T-helper 1 cell treated with Interleukin-12 subunit alpha and Interleukin-12 subunit beta and Interleukin-4 antibody, amounts not matched to agents 30 μg/mL and 1 μg/mL, for 36 hours (primary cell): ENCODE measurements at regions not wholly inside any gene's neighbourhood (a gene's known extent, or its start where the extent isn't known, plus 50 kb on each side); places are given as distances from the start of the nearest gene placed in this dataset.
"Not testable (repeated sequence)": the region's sequence is repeated elsewhere in the genome, so short reads cannot be mapped to it uniquely, and the experiment has no call there.

Experiments used
- H3K27ac Mint-ChIP-seq: one replicate; pipeline ENCODE4 v1.8.0; 2021; ENCODE audit warnings: mild to moderate bottlenecking, mixed read lengths
- H3K27me3 Mint-ChIP-seq: one replicate; pipeline ENCODE4 v1.8.0; 2021; ENCODE audit warnings: low read depth, mixed read lengths
- H3K36me3 Mint-ChIP-seq: one replicate; pipeline ENCODE4 v1.8.0; 2021; ENCODE audit warnings: low read depth, mixed read lengths
- H3K4me1 Mint-ChIP-seq: one replicate; pipeline ENCODE4 v1.8.0; 2021; ENCODE audit warnings: low read depth, mixed read lengths
- H3K4me3 Mint-ChIP-seq: one replicate; pipeline ENCODE4 v1.8.0; 2021; ENCODE audit warnings: mild to moderate bottlenecking, moderate library complexity, mixed read lengths
- H3K9me3 Mint-ChIP-seq: one replicate; pipeline ENCODE4 v1.8.0; 2021; ENCODE audit warnings: mixed read lengths

GRCh38 chr7:68067845-68068244 lies 1071.2 kb downstream of the TYW1 start:
- Mint-ChIP-seq H3K4me1 (no peaks in the 10 kb centered on the region), H3K4me3 (no peak overlapping the region), H3K36me3 (no peaks in the 10 kb centered on the region), H3K27ac (no peak overlapping the region), H3K9me3 (peaks cover 19% of the 10 kb centered on the region), H3K27me3 (no peaks in the 10 kb centered on the region)

- Mint-ChIP-seq H3K36me3 (no peaks in the 10 kb centered on the region), H3K4me1 (no peaks in the 10 kb centered on the region)
Measured at GRCh38 chr7:68070992-68071391, 1074.4 kb downstream of the TYW1 start.

GRCh38 chr7:68073701-68074100 lies 1077.1 kb downstream of the TYW1 start:
- Mint-ChIP-seq H3K27me3 (no peaks in the 10 kb centered on the region), H3K27ac (no peak overlapping the region), H3K4me1 (no peaks in the 10 kb centered on the region), H3K4me3 (no peak overlapping the region), H3K36me3 (no peaks in the 10 kb centered on the region), H3K9me3 (peaks cover 32% of the 10 kb centered on the region)

More at GRCh38 chr7:68070992-68071391, 1074.4 kb downstream of the TYW1 start:
- Mint-ChIP-seq H3K9me3 (peaks cover 21% of the 10 kb centered on the region), H3K27ac (no peak overlapping the region), H3K27me3 (no peaks in the 10 kb centered on the region), H3K4me3 (no peak overlapping the region)

GRCh38 chr7:68074242-68074641 lies 1077.6 kb downstream of the TYW1 start:
- no peaks in the 10 kb centered on the region for H3K36me3 Mint-ChIP-seq
- no peaks in the 10 kb centered on the region for H3K4me1 Mint-ChIP-seq

GRCh38 chr7:68078157-68078710 lies 1081.6 kb downstream of the TYW1 start:
- no peaks in the 10 kb centered on the region for H3K27me3 Mint-ChIP-seq
- H3K4me3 Mint-ChIP-seq = no peak overlapping the region
- no peak overlapping the region for H3K27ac Mint-ChIP-seq
- no peaks in the 10 kb centered on the region for H3K4me1 Mint-ChIP-seq
- no peaks in the 10 kb centered on the region for H3K36me3 Mint-ChIP-seq
- H3K9me3 Mint-ChIP-seq = peaks cover 41% of the 10 kb centered on the region

More at GRCh38 chr7:68074242-68074641, 1077.6 kb downstream of the TYW1 start:
- H3K4me3 Mint-ChIP-seq = no peak overlapping the region
- no peak overlapping the region for H3K27ac Mint-ChIP-seq
- no peaks in the 10 kb centered on the region for H3K27me3 Mint-ChIP-seq
- H3K9me3 Mint-ChIP-seq = peaks cover 32% of the 10 kb centered on the region

- not testable (repeated sequence) for H3K4me3 Mint-ChIP-seq, H3K27ac Mint-ChIP-seq, H3K4me1 Mint-ChIP-seq, H3K27me3 Mint-ChIP-seq, H3K36me3 Mint-ChIP-seq
- peaks cover 50% of the 10 kb centered on the region for H3K9me3 Mint-ChIP-seq
Measured at GRCh38 chr7:68082066-68082960, 1085.7 kb downstream of the TYW1 start.

GRCh38 chr7:68082961-68083657 lies 1086.5 kb downstream of the TYW1 start:
- not testable (repeated sequence) for H3K36me3 Mint-ChIP-seq, H3K4me1 Mint-ChIP-seq, H3K4me3 Mint-ChIP-seq, H3K27ac Mint-ChIP-seq, H3K27me3 Mint-ChIP-seq
- H3K9me3 Mint-ChIP-seq = peaks cover 46% of the 10 kb centered on the region

GRCh38 chr7:68087401-68087800 lies 1090.8 kb downstream of the TYW1 start:
- Mint-ChIP-seq H3K36me3 (no peaks in the 10 kb centered on the region), H3K9me3 (peaks cover 42% of the 10 kb centered on the region), H3K4me1 (no peaks in the 10 kb centered on the region), H3K27ac (no peak overlapping the region), H3K27me3 (no peaks in the 10 kb centered on the region), H3K4me3 (no peak overlapping the region)

GRCh38 chr7:68088879-68089278 lies 1092.2 kb downstream of the TYW1 start:
- Mint-ChIP-seq H3K4me1 (no peaks in the 10 kb centered on the region), H3K27ac (no peak overlapping the region), H3K9me3 (peaks cover 54% of the 10 kb centered on the region), H3K4me3 (no peak overlapping the region), H3K27me3 (no peaks in the 10 kb centered on the region), H3K36me3 (no peaks in the 10 kb centered on the region)

- not testable (repeated sequence) for H3K27ac Mint-ChIP-seq
- peaks cover 51% of the 10 kb centered on the region for H3K9me3 Mint-ChIP-seq
Measured at GRCh38 chr7:68090256-68090655, 1093.6 kb downstream of the TYW1 start.

GRCh38 chr7:68103319-68103718 lies 1106.7 kb downstream of the TYW1 start:
- H3K9me3 Mint-ChIP-seq = peaks cover 41% of the 10 kb centered on the region
- H3K4me3 Mint-ChIP-seq = no peak overlapping the region
- no peaks in the 10 kb centered on the region for H3K27me3 Mint-ChIP-seq
- H3K36me3 Mint-ChIP-seq = no peaks in the 10 kb centered on the region
- H3K27ac Mint-ChIP-seq = no peak overlapping the region
- no peaks in the 10 kb centered on the region for H3K4me1 Mint-ChIP-seq

More at GRCh38 chr7:68090256-68090655, 1093.6 kb downstream of the TYW1 start:
- not testable (repeated sequence) for H3K4me1 Mint-ChIP-seq, H3K4me3 Mint-ChIP-seq, H3K36me3 Mint-ChIP-seq, H3K27me3 Mint-ChIP-seq

GRCh38 chr7:68107261-68107660 lies 1110.6 kb downstream of the TYW1 start:
- Mint-ChIP-seq H3K27me3 (no peaks in the 10 kb centered on the region), H3K36me3 (no peaks in the 10 kb centered on the region), H3K4me3 (no peak overlapping the region), H3K4me1 (no peaks in the 10 kb centered on the region), H3K9me3 (peaks cover 38% of the 10 kb centered on the region), H3K27ac (no peak overlapping the region)

- Mint-ChIP-seq H3K9me3 (peaks cover 40% of the 10 kb centered on the region), H3K27me3 (no peaks in the 10 kb centered on the region), H3K4me1 (no peaks in the 10 kb centered on the region), H3K27ac (no peak overlapping the region), H3K4me3 (no peak overlapping the region), H3K36me3 (no peaks in the 10 kb centered on the region)
Measured at GRCh38 chr7:68107968-68108367, 1111.3 kb downstream of the TYW1 start.

GRCh38 chr7:68109299-68109698 lies 1112.7 kb downstream of the TYW1 start:
- H3K36me3 Mint-ChIP-seq = no peaks in the 10 kb centered on the region
- H3K9me3 Mint-ChIP-seq = peaks cover 32% of the 10 kb centered on the region
- H3K27me3 Mint-ChIP-seq = no peaks in the 10 kb centered on the region
- no peaks in the 10 kb centered on the region for H3K4me1 Mint-ChIP-seq
- no peak overlapping the region for H3K27ac Mint-ChIP-seq
- H3K4me3 Mint-ChIP-seq = no peak overlapping the region

- H3K4me3 Mint-ChIP-seq = no peak overlapping the region
- no peaks in the 10 kb centered on the region for H3K36me3 Mint-ChIP-seq
- no peak overlapping the region for H3K27ac Mint-ChIP-seq
- peaks cover 52% of the 10 kb centered on the region for H3K9me3 Mint-ChIP-seq
- no peaks in the 10 kb centered on the region for H3K27me3 Mint-ChIP-seq
- H3K4me1 Mint-ChIP-seq = no peaks in the 10 kb centered on the region
Measured at GRCh38 chr7:68119411-68119810, 1122.8 kb downstream of the TYW1 start.
